ENCODE measurements at regions not wholly inside any gene's neighbourhood (a gene's known extent, or its start where the extent isn't known, plus 50 kb on each side); places are given as distances from the start of the nearest gene placed in this dataset.

DNA sequence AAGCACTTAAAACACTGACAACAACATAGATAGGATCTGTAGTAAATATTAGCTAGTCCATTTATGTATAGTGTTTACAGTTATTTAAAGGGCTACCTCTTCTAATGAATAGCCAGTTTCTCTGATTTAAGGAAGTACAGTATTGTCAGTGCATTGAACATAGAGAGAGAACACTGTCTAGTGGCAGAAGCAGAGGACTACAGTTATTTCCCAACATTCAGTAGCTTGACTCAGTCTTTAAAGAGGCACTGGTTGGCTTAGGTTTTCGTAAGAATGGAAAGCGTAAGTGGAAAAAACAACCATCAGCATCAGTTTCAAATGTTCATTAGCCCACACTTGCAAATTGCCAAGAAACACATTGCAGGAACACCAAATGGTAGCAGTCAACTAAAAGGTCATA is 125.0 kb upstream of the HMGA2 start:
- no peak for DNase-seq (ENCODE audit: extremely low spot score in 2 of 2)

DNA sequence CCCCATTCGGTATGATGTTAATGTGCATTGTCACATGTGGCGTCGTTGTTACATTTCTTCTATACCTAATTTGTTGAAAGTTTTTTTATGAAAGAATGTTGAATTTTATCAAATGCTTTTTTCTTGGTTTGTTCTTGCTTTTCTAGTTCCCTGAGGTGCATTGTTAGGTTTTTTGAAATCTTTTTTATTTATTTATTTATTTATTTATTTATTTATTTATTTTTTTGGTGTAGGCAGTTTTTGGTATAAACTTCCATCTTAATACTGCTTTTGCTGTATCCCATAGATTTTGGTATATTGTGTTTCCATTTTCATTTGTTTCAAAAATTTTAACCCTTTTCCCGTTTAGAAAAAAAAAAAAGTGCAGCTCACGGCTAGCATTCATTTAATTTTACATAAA is 121.1 kb upstream of the HMGA2 start:
- Histone ChIP-seq H3K4me3 (no peak overlapping the region), H3K36me3 (no peaks in the 10 kb centered on the region), H3K27ac (no peak overlapping the region), H3K9me3 (no peaks in the 10 kb centered on the region), H3K27me3 (no peaks in the 10 kb centered on the region), H3K4me1 (no peaks in the 10 kb centered on the region)
- TF ChIP-seq, protein P1, sequence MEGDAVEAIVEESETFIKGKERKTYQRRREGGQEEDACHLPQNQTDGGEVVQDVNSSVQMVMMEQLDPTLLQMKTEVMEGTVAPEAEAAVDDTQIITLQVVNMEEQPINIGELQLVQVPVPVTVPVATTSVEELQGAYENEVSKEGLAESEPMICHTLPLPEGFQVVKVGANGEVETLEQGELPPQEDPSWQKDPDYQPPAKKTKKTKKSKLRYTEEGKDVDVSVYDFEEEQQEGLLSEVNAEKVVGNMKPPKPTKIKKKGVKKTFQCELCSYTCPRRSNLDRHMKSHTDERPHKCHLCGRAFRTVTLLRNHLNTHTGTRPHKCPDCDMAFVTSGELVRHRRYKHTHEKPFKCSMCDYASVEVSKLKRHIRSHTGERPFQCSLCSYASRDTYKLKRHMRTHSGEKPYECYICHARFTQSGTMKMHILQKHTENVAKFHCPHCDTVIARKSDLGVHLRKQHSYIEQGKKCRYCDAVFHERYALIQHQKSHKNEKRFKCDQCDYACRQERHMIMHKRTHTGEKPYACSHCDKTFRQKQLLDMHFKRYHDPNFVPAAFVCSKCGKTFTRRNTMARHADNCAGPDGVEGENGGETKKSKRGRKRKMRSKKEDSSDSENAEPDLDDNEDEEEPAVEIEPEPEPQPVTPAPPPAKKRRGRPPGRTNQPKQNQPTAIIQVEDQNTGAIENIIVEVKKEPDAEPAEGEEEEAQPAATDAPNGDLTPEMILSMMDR (IDR thresholded peaks at IDR 0.05), result no peak
- TF ChIP-seq POLR2AphosphoS5 (IDR thresholded peaks at IDR 0.05; ENCODE audit: insufficient read depth in 1 of 2, low read depth in 1 of 2), result no peak
- no peak for TF ChIP-seq POLR2A (IDR thresholded peaks at IDR 0.05)
- DNase-seq (ENCODE audit: extremely low spot score in 2 of 2), result no peak
- intact Hi-C loops (cut with DNase I), result no loop called here

More for the DNA sequence above, 125.0 kb upstream of the HMGA2 start:
- intact Hi-C loops (cut with DNase I), result no loop called here
- Histone ChIP-seq H3K4me3 (no peak overlapping the region), H3K4me1 (no peaks in the 10 kb centered on the region), H3K27me3 (no peaks in the 10 kb centered on the region), H3K36me3 (no peaks in the 10 kb centered on the region), H3K9me3 (no peaks in the 10 kb centered on the region), H3K27ac (no peak overlapping the region)
- TF ChIP-seq, protein P1 (IDR thresholded peaks at IDR 0.05), result no peak
- TF ChIP-seq POLR2AphosphoS5 (IDR thresholded peaks at IDR 0.05; ENCODE audit: insufficient read depth in 1 of 2, low read depth in 1 of 2), result no peak
- TF ChIP-seq POLR2A (IDR thresholded peaks at IDR 0.05), result no peak

DNA sequence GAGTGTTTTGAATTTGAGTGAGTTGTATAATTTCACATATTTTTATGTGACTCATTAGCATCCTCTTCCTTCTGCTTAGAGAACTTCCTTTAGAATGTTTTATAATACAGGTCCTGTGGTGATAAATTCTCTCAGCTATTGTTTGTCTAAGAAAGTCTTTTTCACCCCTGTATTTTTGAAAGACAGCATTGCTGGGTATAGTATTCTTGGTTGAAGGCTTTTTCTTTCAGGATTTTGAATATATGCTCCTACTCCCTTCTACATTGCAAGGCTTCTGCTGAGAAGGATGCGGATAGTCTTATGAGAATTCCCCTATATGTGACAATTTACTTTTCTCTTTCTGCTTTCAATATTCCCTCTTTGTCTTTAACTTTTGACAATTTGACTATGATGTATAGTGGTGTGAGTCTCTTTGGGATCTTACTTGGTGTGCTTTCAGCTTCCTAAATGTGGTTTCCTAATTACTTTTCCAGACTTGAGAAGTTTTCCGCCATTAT is 118.9 kb upstream of the HMGA2 start:
- intact Hi-C loops (cut with DNase I), result no loop called here
- Histone ChIP-seq H3K4me1 (no peaks in the 10 kb centered on the region), H3K27ac (no peak overlapping the region), H3K27me3 (no peaks in the 10 kb centered on the region), H3K9me3 (no peaks in the 10 kb centered on the region), H3K36me3 (no peaks in the 10 kb centered on the region), H3K4me3 (no peak overlapping the region)
- no peak for TF ChIP-seq POLR2AphosphoS5 (IDR thresholded peaks at IDR 0.05; ENCODE audit: insufficient read depth in 1 of 2, low read depth in 1 of 2)
- TF ChIP-seq, protein P1 (IDR thresholded peaks at IDR 0.05), result no peak
- TF ChIP-seq POLR2A (IDR thresholded peaks at IDR 0.05), result no peak
- DNase-seq (ENCODE audit: extremely low spot score in 2 of 2), result no peak

- H3K36me3 ChIP-seq, result no peaks in the 10 kb centered on the region
- TF ChIP-seq POLR2AphosphoS5 (IDR thresholded peaks at IDR 0.05; ENCODE audit: insufficient read depth in 1 of 2, low read depth in 1 of 2) (no peak), POLR2A (IDR thresholded peaks at IDR 0.05) (no peak)
- TF ChIP-seq, protein P1 (IDR thresholded peaks at IDR 0.05), result no peak
- H3K27me3 ChIP-seq, result no peaks in the 10 kb centered on the region
- H3K27ac ChIP-seq, result no peak overlapping the region
- no peak for DNase-seq (ENCODE audit: extremely low spot score in 2 of 2)
- intact Hi-C loops (cut with DNase I), result no loop called here
- no peaks in the 10 kb centered on the region for H3K9me3 ChIP-seq
- H3K4me1 ChIP-seq, result no peaks in the 10 kb centered on the region
- no peak overlapping the region for H3K4me3 ChIP-seq
Observed at GRCh38 chr12:65707051-65707450, 117.2 kb upstream of the HMGA2 start.

DNA sequence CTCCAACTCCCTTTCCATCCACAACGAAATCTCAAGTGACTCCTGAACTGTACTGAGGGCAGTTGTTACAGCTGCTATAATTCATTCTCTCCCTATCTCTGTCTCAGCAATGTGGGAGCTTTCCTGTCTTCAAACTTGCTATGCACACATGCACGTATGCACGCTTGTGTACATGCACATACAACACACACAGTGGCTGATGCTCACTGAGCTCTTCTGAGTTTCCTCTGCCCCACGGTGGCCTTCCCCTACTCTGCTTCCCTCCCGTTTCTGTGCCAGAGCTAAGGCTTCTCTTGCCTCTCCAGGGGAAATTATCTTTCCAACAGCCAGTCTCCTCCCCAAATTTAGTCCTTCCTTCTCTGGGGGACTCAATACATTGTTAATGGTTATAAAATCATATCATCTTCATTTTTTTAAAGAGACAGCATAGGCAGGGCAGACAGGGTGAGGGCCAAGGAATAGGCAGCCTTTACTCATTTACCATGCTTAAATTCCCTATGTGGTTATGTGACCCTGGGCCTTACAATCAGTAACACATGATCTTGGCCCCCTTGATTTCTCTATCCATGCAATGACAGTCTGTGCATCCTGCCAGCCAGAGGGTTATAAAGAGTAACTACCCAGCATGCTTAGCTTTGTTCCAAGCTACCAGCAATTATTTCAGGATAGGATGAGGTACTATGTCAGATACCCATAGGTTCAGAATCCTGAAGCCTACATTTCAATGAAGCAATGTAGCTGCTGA is 111.9 kb upstream of the HMGA2 start:
- intact Hi-C loops (cut with DNase I), result no loop called here
- no peak for TF ChIP-seq POLR2AphosphoS5 (IDR thresholded peaks at IDR 0.05; ENCODE audit: insufficient read depth in 1 of 2, low read depth in 1 of 2)
- TF ChIP-seq POLR2A (IDR thresholded peaks at IDR 0.05), result no peak
- TF ChIP-seq, protein P1 (IDR thresholded peaks at IDR 0.05), result no peak
- H3K27ac ChIP-seq, result no peak overlapping the region
- no peaks in the 10 kb centered on the region for H3K27me3 ChIP-seq
- H3K9me3 ChIP-seq, result no peaks in the 10 kb centered on the region
- H3K4me3 ChIP-seq, result no peak overlapping the region
- no peak for DNase-seq (ENCODE audit: extremely low spot score in 2 of 2)
- no peaks in the 10 kb centered on the region for H3K4me1 ChIP-seq
- H3K36me3 ChIP-seq, result no peaks in the 10 kb centered on the region

All from vagina (tissue), 2 donors.